ENCODE measurements at regions not wholly inside any gene's neighbourhood (a gene's known extent, or its start where the extent isn't known, plus 50 kb on each side); places are given as distances from the start of the nearest gene placed in this dataset.

DNA sequence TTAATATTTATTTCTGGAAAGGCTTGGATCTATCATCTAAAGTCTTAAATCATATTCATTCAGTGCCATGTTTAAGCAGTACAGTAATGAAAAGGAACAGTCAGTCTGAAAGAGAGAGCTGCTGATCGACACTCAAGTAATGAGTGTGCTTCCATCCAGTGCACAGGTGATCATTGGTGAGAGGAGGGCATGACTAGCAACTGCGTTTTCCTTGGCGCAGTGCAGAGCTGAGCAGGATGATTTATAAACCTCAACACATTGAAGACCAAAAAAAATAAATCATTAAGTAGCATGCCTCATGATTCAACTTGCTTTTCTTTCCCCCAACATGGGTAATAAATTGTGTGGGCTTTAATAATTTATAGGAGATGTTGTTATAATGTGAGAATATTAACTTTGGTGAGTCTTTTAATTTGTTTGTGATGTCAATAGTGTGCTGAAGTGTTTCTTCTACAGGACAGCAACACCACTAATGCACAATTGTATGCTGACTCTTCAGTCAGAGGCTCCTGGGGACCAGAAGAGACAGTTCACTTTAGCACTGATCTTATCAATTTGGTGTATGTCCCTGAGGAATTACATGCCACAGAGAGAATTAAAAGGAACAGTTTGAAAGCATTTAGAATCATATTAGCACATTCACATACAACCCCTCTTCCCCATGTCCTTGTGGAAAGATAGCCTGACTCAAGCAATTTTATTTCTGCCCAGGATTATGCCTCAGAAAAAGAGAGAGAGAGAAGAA lies 199.7 kb upstream of the ADGRL2 start:
- H4K20me1 ChIP-seq (ENCODE audit: insufficient read depth), result no peaks in the 10 kb centered on the region
- H3K79me2 ChIP-seq (replicated peaks; ENCODE audit: insufficient read depth, low read length), result no peaks in the 10 kb centered on the region
- H3K9me3 ChIP-seq (ENCODE audit: low read length), result no peaks in the 10 kb centered on the region
- H3K4me2 ChIP-seq (ENCODE audit: low read length), result no peak overlapping the region
- no peaks in the 10 kb centered on the region for H3K36me3 ChIP-seq (ENCODE audit: insufficient read depth, low read length)
- H3K27ac ChIP-seq (ENCODE audit: low read length), result no peak overlapping the region
- TF ChIP-seq, protein P1, sequence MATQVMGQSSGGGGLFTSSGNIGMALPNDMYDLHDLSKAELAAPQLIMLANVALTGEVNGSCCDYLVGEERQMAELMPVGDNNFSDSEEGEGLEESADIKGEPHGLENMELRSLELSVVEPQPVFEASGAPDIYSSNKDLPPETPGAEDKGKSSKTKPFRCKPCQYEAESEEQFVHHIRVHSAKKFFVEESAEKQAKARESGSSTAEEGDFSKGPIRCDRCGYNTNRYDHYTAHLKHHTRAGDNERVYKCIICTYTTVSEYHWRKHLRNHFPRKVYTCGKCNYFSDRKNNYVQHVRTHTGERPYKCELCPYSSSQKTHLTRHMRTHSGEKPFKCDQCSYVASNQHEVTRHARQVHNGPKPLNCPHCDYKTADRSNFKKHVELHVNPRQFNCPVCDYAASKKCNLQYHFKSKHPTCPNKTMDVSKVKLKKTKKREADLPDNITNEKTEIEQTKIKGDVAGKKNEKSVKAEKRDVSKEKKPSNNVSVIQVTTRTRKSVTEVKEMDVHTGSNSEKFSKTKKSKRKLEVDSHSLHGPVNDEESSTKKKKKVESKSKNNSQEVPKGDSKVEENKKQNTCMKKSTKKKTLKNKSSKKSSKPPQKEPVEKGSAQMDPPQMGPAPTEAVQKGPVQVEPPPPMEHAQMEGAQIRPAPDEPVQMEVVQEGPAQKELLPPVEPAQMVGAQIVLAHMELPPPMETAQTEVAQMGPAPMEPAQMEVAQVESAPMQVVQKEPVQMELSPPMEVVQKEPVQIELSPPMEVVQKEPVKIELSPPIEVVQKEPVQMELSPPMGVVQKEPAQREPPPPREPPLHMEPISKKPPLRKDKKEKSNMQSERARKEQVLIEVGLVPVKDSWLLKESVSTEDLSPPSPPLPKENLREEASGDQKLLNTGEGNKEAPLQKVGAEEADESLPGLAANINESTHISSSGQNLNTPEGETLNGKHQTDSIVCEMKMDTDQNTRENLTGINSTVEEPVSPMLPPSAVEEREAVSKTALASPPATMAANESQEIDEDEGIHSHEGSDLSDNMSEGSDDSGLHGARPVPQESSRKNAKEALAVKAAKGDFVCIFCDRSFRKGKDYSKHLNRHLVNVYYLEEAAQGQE (IDR thresholded peaks at IDR 0.05; ENCODE audit: borderline replicate concordance), result no peak
- TF ChIP-seq RAD21 (conservative IDR thresholded peaks at IDR 0.05), result no peak
- TF ChIP-seq EP300 (conservative IDR thresholded peaks at IDR 0.05; ENCODE audit: poor library complexity, severe bottlenecking), result no peak
- no peak for TF ChIP-seq POLR2AphosphoS5 (IDR thresholded peaks at IDR 0.05)
- TF ChIP-seq EZH2 (IDR thresholded peaks at IDR 0.05; ENCODE audit: borderline replicate concordance, insufficient read depth, low read length, poor library complexity, severe bottlenecking), result no peak
- TF ChIP-seq, protein P2, sequence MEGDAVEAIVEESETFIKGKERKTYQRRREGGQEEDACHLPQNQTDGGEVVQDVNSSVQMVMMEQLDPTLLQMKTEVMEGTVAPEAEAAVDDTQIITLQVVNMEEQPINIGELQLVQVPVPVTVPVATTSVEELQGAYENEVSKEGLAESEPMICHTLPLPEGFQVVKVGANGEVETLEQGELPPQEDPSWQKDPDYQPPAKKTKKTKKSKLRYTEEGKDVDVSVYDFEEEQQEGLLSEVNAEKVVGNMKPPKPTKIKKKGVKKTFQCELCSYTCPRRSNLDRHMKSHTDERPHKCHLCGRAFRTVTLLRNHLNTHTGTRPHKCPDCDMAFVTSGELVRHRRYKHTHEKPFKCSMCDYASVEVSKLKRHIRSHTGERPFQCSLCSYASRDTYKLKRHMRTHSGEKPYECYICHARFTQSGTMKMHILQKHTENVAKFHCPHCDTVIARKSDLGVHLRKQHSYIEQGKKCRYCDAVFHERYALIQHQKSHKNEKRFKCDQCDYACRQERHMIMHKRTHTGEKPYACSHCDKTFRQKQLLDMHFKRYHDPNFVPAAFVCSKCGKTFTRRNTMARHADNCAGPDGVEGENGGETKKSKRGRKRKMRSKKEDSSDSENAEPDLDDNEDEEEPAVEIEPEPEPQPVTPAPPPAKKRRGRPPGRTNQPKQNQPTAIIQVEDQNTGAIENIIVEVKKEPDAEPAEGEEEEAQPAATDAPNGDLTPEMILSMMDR (IDR thresholded peaks at IDR 0.05; ENCODE audit: poor library complexity, severe bottlenecking), result no peak
- no peak for TF ChIP-seq SMC3 (conservative IDR thresholded peaks at IDR 0.05; ENCODE audit: poor library complexity)
- TF ChIP-seq TAF1 (IDR thresholded peaks at IDR 0.05; ENCODE audit: low read depth), result no peak
- no peak for TF ChIP-seq MXI1 (conservative IDR thresholded peaks at IDR 0.05; ENCODE audit: poor library complexity, severe bottlenecking)
- no peaks in the 10 kb centered on the region for H3K27me3 ChIP-seq (ENCODE audit: insufficient read depth, low read depth, low read length)
- H2AFZ ChIP-seq (ENCODE audit: low read depth, low read length), result no peak overlapping the region
- H3F3A ChIP-seq (ENCODE audit: insufficient read depth, low read length, poor library complexity, severe bottlenecking), result no peaks in the 10 kb centered on the region
- H3K9me2 ChIP-seq (ENCODE audit: insufficient read depth, low read length), result no peaks in the 10 kb centered on the region
- H3K9ac ChIP-seq (ENCODE audit: low read length), result no peak overlapping the region
- H3K4me3 ChIP-seq (ENCODE audit: low read length), result no peak overlapping the region

DNA sequence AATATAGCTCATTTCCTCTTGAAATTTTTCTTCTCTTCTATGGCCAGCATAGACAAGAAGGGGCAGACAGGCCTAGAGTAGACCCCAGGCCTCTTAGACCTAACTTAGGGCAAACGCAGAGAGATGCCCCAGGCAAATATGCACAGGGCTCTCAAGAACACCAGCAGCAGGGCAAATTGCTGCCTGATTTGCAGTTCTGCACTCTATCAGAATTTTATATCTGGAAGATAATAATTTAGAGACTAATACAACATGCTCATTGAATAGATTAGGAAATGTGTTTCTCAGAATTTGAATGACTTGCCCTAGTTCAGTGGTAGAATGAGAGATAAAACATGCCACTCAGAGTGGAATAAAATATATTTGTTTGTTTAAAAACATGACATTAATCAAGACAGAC lies 200.4 kb upstream of the ADGRL2 start:
- no peak overlapping the region for H3K4me2 ChIP-seq (ENCODE audit: low read length)
- no peak for TF ChIP-seq EZH2 (IDR thresholded peaks at IDR 0.05; ENCODE audit: borderline replicate concordance, insufficient read depth, low read length, poor library complexity, severe bottlenecking)
- TF ChIP-seq, protein P2 (IDR thresholded peaks at IDR 0.05; ENCODE audit: poor library complexity, severe bottlenecking), result no peak
- TF ChIP-seq POLR2AphosphoS5 (IDR thresholded peaks at IDR 0.05), result no peak
- H3K9me2 ChIP-seq (ENCODE audit: insufficient read depth, low read length), result no peaks in the 10 kb centered on the region
- no peaks in the 10 kb centered on the region for H3F3A ChIP-seq (ENCODE audit: insufficient read depth, low read length, poor library complexity, severe bottlenecking)
- no peaks in the 10 kb centered on the region for H4K20me1 ChIP-seq (ENCODE audit: insufficient read depth)
- H3K27ac ChIP-seq (ENCODE audit: low read length), result no peak overlapping the region
- H3K9me3 ChIP-seq (ENCODE audit: low read length), result no peaks in the 10 kb centered on the region
- no peaks in the 10 kb centered on the region for H3K36me3 ChIP-seq (ENCODE audit: insufficient read depth, low read length)
- H3K4me3 ChIP-seq (ENCODE audit: low read length), result no peak overlapping the region
- no peaks in the 10 kb centered on the region for H3K79me2 ChIP-seq (replicated peaks; ENCODE audit: insufficient read depth, low read length)
- no peak overlapping the region for H2AFZ ChIP-seq (ENCODE audit: low read depth, low read length)
- no peak overlapping the region for H3K9ac ChIP-seq (ENCODE audit: low read length)
- H3K27me3 ChIP-seq (ENCODE audit: insufficient read depth, low read depth, low read length), result no peaks in the 10 kb centered on the region

Data from neural cell (in vitro differentiated cells).